ENCODE measurements at regions not wholly inside any gene's neighbourhood (a gene's known extent, or its start where the extent isn't known, plus 50 kb on each side); places are given as distances from the start of the nearest gene placed in this dataset.
"Not testable (repeated sequence)": the region's sequence is repeated elsewhere in the genome, so short reads cannot be mapped to it uniquely, and the experiment has no call there.

GRCh38 chr21:17118638-17119384 lies 394.0 kb upstream of the CXADR start:
- TF ChIP-seq POLR2A (IDR thresholded peaks at IDR 0.05): no peak
- TF ChIP-seq CTCF (IDR thresholded peaks at IDR 0.05): no peak
- peak in 1 of 5 donors; percentile 47 for DNase-seq
- intact Hi-C loops (cut with DNase I): no loop called here
- peak overlapping the region in 5 of 12 donors; percentile 9 to 73 (median 39) for H3K27ac ChIP-seq
- no peaks in the 10 kb centered on the region for H3K27me3 ChIP-seq
- no peak overlapping the region for H3K4me3 ChIP-seq
- 65 to 73% (median 69%) methylated on average over 6 of the region's 6 CpGs for WGBS, 4 donors
- ATAC-seq: peak; percentile 25 to 87 (median 53)
- H3K4me1 ChIP-seq: peaks cover 0 to 12% (median 0%) of the 10 kb centered on the region in 12 donors
- H3K36me3 ChIP-seq: no peaks in the 10 kb centered on the region
- no peaks in the 10 kb centered on the region for H3K9me3 ChIP-seq

GRCh38 chr21:17119466-17120297 lies 393.2 kb upstream of the CXADR start:
- H3K36me3 ChIP-seq: no peaks in the 10 kb centered on the region
- 63 to 70% (median 66%) methylated on average over 9 of the region's 9 CpGs for WGBS, 4 donors
- peak overlapping the region in 5 of 12 donors; percentile 29 to 73 (median 39) for H3K27ac ChIP-seq
- peak in 2 of 4 donors; percentile 42 to 44 for ATAC-seq
- no peaks in the 10 kb centered on the region for H3K9me3 ChIP-seq
- no peaks in the 10 kb centered on the region for H3K27me3 ChIP-seq
- TF ChIP-seq POLR2A (IDR thresholded peaks at IDR 0.05) (no peak), CTCF (IDR thresholded peaks at IDR 0.05) (peak in 1 of 12 donors; percentile 2)
- intact Hi-C loops (cut with DNase I): no loop called here
- peaks cover 0 to 12% (median 0%) of the 10 kb centered on the region in 12 donors for H3K4me1 ChIP-seq
- no peak overlapping the region for H3K4me3 ChIP-seq
- DNase-seq: no peak

- WGBS, 4 donors: 37 to 62% (median 47%) methylated on average over 2 of the region's 2 CpGs
- H3K36me3 ChIP-seq; H3K4me1 ChIP-seq; H3K4me3 ChIP-seq; H3K9me3 ChIP-seq; ATAC-seq; H3K27me3 ChIP-seq; DNase-seq; H3K27ac ChIP-seq; intact Hi-C loops (cut with DNase I): not testable (repeated sequence)
These were observed 385.4 kb upstream of the CXADR start for GRCh38 chr21:17127395-17127794.

GRCh38 chr21:17128132-17128531 lies 384.7 kb upstream of the CXADR start:
- TF ChIP-seq CTCF (IDR thresholded peaks at IDR 0.05) (no peak), POLR2A (IDR thresholded peaks at IDR 0.05) (no peak)
- Histone ChIP-seq H3K27ac (peak overlapping the region in 2 of 12 donors; percentile 16 to 49), H3K36me3 (no peaks in the 10 kb centered on the region), H3K27me3 (no peaks in the 10 kb centered on the region), H3K4me3 (no peak overlapping the region), H3K9me3 (peaks cover 0 to 3% (median 0%) of the 10 kb centered on the region in 12 donors), H3K4me1 (peaks cover 0 to 4% (median 0%) of the 10 kb centered on the region in 12 donors)
- DNase-seq: no peak
- 45 to 57% (median 53%) methylated on average over 5 of the region's 5 CpGs for WGBS, 4 donors
- intact Hi-C loops (cut with DNase I): no loop called here
- peak in 1 of 4 donors; percentile 13 for ATAC-seq

- WGBS, 4 donors: 41 to 48% (median 45%) methylated on average over 3 of the region's 3 CpGs
- H3K9me3 ChIP-seq; H3K36me3 ChIP-seq; intact Hi-C loops (cut with DNase I); H3K4me1 ChIP-seq; H3K27me3 ChIP-seq; DNase-seq; ATAC-seq: not testable (repeated sequence)
- H3K27ac ChIP-seq: peak overlapping the region in 5 of 12 donors; percentile 26 to 44 (median 39)
- H3K4me3 ChIP-seq: peak overlapping the region in 10 of 12 donors; percentile 2 to 58 (median 45)
These were observed 373.7 kb upstream of the CXADR start for GRCh38 chr21:17139159-17139558.

All from heart left ventricle (tissue), 16 donors.